ENCODE measurements at regions not wholly inside any gene's neighbourhood (a gene's known extent, or its start where the extent isn't known, plus 50 kb on each side); places are given as distances from the start of the nearest gene placed in this dataset.

DNA sequence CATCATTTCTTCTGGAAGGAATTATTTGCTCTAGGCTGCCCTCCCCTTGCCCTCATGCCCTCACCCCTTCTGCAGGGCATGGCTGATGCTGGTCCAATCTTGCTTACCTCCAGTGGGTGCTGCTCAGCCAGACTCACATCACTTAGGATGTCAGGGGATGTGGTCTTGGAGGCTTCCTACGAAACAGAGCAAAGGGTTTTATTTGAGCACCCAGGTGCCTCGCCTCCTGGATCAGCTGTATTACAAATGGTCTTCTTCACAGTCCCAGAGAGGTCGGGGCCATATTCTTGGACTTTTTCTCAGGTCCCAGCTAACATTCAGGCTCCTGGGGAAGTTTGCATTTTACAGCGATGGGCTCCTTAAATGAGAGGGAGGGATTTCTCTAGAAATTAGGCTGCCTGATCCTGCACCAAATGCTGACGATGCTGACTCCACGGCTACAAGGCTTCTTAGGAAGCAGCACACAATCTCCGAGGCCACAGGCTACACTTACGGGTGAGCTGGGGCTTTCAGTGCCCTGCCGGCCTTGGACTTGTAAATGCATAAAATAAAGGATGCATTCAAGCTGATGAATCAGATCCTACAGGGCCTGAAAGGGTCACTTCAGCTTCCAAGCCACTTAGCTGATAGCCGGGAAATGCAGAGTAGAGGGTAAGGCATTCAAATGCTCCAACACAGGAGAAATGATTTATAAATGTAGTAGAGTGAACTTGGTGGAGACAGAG lies 159.8 kb upstream of the ECI2 start:
- H3K9me3 Mint-ChIP-seq: no peaks in the 10 kb centered on the region
- ChIA-PET POLR2A (no interaction called here), CTCF (no interaction called here)
- H3K27me3 Mint-ChIP-seq: peaks cover 2% of the 10 kb centered on the region
- no peaks in the 10 kb centered on the region for H3K4me1 Mint-ChIP-seq
- DNase-seq: no peak
- H3K27ac Mint-ChIP-seq: no peak overlapping the region
- H3K36me3 Mint-ChIP-seq (ENCODE audit: low read depth): no peaks in the 10 kb centered on the region
- H3K4me3 Mint-ChIP-seq: no peak overlapping the region

- Mint-ChIP-seq H3K36me3 (ENCODE audit: low read depth) (no peaks in the 10 kb centered on the region), H3K27me3 (peaks cover 2% of the 10 kb centered on the region), H3K4me1 (no peaks in the 10 kb centered on the region), H3K9me3 (no peaks in the 10 kb centered on the region), H3K27ac (no peak overlapping the region), H3K4me3 (no peak overlapping the region)
- ChIA-PET POLR2A (no interaction called here), CTCF (no interaction called here)
- DNase-seq: no peak
Measured at GRCh38 chr6:4294636-4295035, 159.3 kb upstream of the ECI2 start.

DNA sequence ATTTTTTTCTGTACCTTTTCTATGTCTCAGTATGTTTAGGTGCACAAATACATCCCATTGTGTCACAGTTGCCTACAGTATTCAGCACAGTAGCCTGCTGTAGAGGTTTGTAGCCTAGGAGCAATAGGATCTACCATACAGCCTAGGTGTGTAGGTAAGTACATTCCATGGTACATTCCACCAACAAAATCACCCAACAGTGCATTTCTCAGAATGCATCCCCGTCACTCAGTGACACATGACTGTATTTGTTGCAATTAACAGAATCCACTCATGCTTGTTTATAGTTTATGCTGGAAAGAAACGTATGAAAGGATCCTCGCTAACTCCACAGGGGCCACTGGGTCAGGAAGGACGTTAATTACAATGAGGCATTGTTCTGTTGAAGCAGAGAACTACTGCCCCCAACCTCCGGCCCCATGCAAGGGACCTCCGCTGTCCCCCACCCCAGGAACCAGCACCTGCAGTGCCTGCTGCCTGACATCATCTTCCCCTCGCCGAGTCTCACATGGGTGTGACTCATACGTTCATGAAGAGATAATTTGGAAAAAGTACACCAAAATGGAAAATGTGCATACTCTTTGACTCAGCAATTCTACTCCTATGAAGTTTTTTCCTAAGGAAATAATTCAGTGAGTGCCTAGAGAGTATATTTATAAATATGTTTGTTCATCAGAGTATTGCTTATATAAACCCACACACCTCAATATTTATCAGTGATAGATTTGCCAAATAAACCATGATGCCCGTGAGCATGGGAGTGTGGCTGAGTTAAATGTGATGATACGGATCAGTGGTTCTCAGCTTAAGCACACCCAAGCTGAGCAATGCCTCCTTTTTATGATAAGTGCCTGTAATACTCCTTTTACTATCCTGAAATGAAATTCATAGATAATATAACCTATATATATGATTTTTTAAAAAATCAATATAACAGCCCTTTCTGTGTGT lies 156.4 kb upstream of the ECI2 start:
- Mint-ChIP-seq H3K9me3 (no peaks in the 10 kb centered on the region), H3K27ac (no peak overlapping the region), H3K36me3 (ENCODE audit: low read depth) (no peaks in the 10 kb centered on the region), H3K27me3 (no peaks in the 10 kb centered on the region), H3K4me1 (no peaks in the 10 kb centered on the region), H3K4me3 (no peak overlapping the region)
- ChIA-PET POLR2A (no interaction called here), CTCF (no interaction called here)
- DNase-seq: no peak

DNA sequence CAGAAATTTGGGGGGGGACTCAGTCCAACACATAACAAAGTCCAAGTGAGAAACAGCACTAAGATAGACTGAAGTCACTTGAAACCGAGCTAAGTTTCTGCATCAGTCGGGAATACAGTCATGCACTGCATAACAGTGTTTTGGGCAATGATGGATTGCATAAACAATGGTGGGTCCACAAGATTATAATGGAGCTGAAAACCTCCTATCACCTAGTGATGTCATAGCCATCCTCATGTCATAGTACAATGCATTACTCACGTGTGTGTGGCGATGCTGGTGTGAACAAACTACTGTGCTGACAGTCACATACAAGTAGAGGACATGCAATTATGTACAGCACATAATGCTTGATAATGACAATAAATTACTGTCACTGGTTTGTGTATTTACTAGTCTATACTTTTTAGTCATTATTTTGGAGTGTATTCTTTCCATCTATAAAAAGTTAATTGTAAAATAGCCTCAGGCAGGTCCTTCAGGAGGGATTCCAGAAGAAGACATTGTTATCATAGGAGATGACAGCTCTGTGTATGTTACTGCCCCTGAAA lies 154.5 kb upstream of the ECI2 start:
- Mint-ChIP-seq H3K4me3 (no peak overlapping the region), H3K4me1 (no peaks in the 10 kb centered on the region), H3K27me3 (no peaks in the 10 kb centered on the region), H3K36me3 (ENCODE audit: low read depth) (no peaks in the 10 kb centered on the region), H3K27ac (no peak overlapping the region), H3K9me3 (no peaks in the 10 kb centered on the region)
- ChIA-PET POLR2A (no interaction called here), CTCF (no interaction called here)
- no peak for DNase-seq

DNA sequence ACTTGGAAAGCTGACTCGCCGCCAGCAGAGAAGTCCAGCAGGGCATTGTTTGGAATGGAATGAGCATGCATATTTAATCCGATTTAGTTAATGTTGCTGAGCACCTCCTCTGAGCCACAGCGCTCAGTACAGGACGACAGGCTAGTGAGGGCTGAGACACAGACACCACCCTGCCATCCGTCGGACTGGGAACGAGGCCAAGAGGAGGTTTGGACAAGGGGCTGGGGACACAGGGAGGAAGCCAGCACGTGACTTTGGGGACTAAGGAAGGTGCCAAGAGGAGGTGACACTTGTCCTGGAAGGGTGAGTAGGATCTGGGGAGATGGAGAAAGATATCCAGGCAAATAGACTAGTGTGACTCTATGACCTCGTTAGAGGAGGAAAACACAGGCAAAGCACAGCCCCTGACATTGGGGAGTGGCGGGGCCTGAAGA lies 152.5 kb upstream of the ECI2 start:
- Mint-ChIP-seq H3K4me1 (no peaks in the 10 kb centered on the region), H3K36me3 (ENCODE audit: low read depth) (no peaks in the 10 kb centered on the region), H3K27me3 (peaks cover 6% of the 10 kb centered on the region), H3K9me3 (no peaks in the 10 kb centered on the region), H3K27ac (no peak overlapping the region), H3K4me3 (no peak overlapping the region)
- ChIA-PET POLR2A (no interaction called here), CTCF (no interaction called here)
- DNase-seq: no peak

DNA sequence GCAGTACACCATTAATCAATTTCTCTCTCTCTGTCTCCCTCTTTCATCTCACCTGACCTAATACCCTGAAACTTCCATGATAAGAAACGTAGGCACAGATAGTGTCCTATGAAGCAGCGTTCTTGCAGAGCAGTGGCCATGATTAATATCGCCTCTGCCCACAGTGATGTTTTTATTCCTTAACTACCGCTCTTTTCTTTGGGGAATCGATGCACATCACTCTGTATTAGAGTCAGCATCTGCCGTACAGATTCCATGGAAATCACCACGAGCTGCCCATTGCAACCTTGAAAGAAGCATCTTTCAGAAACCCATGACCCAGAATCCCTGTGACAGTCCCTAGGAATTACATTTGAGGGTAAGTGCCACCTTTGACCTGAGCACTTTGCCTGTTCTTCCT lies 152.0 kb upstream of the ECI2 start:
- H3K27ac Mint-ChIP-seq: no peak overlapping the region
- CTCF ChIA-PET: no interaction called here

DNA sequence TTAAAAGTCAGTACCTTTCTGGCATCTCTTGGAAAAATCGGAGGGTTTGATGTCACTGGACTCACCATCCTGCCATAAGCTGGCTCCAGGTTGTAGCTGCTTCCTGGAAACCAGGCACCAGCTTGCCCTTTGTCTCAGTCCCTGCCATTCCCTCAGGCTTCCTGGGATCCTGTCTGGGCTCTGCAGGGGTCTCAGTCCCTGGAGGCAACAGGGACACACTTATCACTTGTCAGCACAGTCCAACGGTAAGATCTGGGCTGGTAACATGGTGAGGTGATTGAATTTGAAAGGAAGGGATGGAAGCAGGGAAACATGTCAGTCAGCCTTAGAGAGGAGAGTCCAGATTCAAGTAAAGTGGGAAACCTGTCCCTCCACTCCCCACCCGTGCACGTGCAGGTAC lies 147.6 kb upstream of the ECI2 start:
- no peak overlapping the region for H3K27ac Mint-ChIP-seq
- H3K9me3 Mint-ChIP-seq: no peaks in the 10 kb centered on the region
- DNase-seq: no peak
- H3K4me3 Mint-ChIP-seq: no peak overlapping the region
- peaks cover 23% of the 10 kb centered on the region for H3K27me3 Mint-ChIP-seq
- no peaks in the 10 kb centered on the region for H3K4me1 Mint-ChIP-seq
- ChIA-PET POLR2A (no interaction called here), CTCF (interaction anchor here (0.7 kb wide), 1 partner anchor 56 kb away, joined by 4 read pairs; no protein-coding TSS in a partner anchor)
- no peaks in the 10 kb centered on the region for H3K36me3 Mint-ChIP-seq (ENCODE audit: low read depth)

More for the DNA sequence above, 152.0 kb upstream of the ECI2 start:
- H3K9me3 Mint-ChIP-seq: no peaks in the 10 kb centered on the region
- POLR2A ChIA-PET: no interaction called here
- H3K4me1 Mint-ChIP-seq: no peaks in the 10 kb centered on the region
- H3K4me3 Mint-ChIP-seq: no peak overlapping the region
- no peak for DNase-seq
- peaks cover 6% of the 10 kb centered on the region for H3K27me3 Mint-ChIP-seq
- H3K36me3 Mint-ChIP-seq (ENCODE audit: low read depth): no peaks in the 10 kb centered on the region

- ChIA-PET CTCF (no interaction called here), POLR2A (no interaction called here)
- no peak for DNase-seq
- Mint-ChIP-seq H3K27me3 (peaks cover 23% of the 10 kb centered on the region), H3K27ac (no peak overlapping the region), H3K36me3 (ENCODE audit: low read depth) (no peaks in the 10 kb centered on the region), H3K9me3 (no peaks in the 10 kb centered on the region), H3K4me1 (no peaks in the 10 kb centered on the region), H3K4me3 (no peak overlapping the region)
Measured at GRCh38 chr6:4281341-4282293, 146.2 kb upstream of the ECI2 start.

- Mint-ChIP-seq H3K36me3 (ENCODE audit: low read depth) (no peaks in the 10 kb centered on the region), H3K4me1 (no peaks in the 10 kb centered on the region), H3K4me3 (no peak overlapping the region), H3K9me3 (no peaks in the 10 kb centered on the region), H3K27ac (no peak overlapping the region), H3K27me3 (peaks cover 23% of the 10 kb centered on the region)
- CTCF ChIA-PET: interaction anchor here (0.6 kb wide), 1 partner anchor 1318 kb away, joined by 4 read pairs; no protein-coding TSS in a partner anchor
- POLR2A ChIA-PET: no interaction called here
- DNase-seq: no peak
Measured at GRCh38 chr6:4280707-4281106, 145.3 kb upstream of the ECI2 start.

DNA sequence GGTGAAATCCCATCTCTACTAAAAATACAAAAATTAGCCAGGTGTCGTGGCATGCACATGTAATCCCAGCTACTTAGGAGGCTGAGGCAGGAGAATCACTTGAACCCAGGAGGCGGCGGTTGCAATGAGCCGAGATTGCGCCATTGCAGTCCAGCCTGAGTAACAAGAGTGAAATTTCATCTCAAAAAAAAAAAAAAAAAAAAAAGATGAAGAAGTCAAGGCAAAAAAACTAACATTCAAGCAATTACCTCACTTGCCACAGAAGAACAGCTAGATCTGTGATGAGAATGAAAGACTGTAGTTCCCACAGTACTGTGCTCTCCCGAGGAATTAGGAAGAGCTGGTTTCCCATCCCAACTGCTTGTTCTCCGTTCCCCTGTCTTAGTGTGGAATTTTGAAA lies 144.7 kb upstream of the ECI2 start:
- H3K27me3 Mint-ChIP-seq: peaks cover 23% of the 10 kb centered on the region
- H3K36me3 Mint-ChIP-seq (ENCODE audit: low read depth): no peaks in the 10 kb centered on the region
- POLR2A ChIA-PET: no interaction called here
- H3K9me3 Mint-ChIP-seq: no peaks in the 10 kb centered on the region
- H3K27ac Mint-ChIP-seq: no peak overlapping the region
- H3K4me3 Mint-ChIP-seq: no peak overlapping the region
- no peaks in the 10 kb centered on the region for H3K4me1 Mint-ChIP-seq
- DNase-seq: no peak
- CTCF ChIA-PET: interaction anchor here (0.6 kb wide), 1 partner anchor 1319 kb away, joined by 4 read pairs; no protein-coding TSS in a partner anchor

- peaks cover 2% of the 10 kb centered on the region for H3K27me3 Mint-ChIP-seq
- H3K4me3 Mint-ChIP-seq: no peak overlapping the region
- H3K27ac Mint-ChIP-seq: no peak overlapping the region
- H3K4me1 Mint-ChIP-seq: no peaks in the 10 kb centered on the region
- ChIA-PET POLR2A (no interaction called here), CTCF (no interaction called here)
- DNase-seq: no peak
- no peaks in the 10 kb centered on the region for H3K9me3 Mint-ChIP-seq
- no peaks in the 10 kb centered on the region for H3K36me3 Mint-ChIP-seq (ENCODE audit: low read depth)
Measured at GRCh38 chr6:4274382-4275082, 139.2 kb upstream of the ECI2 start.

- no peaks in the 10 kb centered on the region for H3K9me3 Mint-ChIP-seq
- POLR2A ChIA-PET: no interaction called here
- H3K27me3 Mint-ChIP-seq: no peaks in the 10 kb centered on the region
Measured at GRCh38 chr6:4272996-4273395, 137.6 kb upstream of the ECI2 start.

More at GRCh38 chr6:4272996-4273395, 137.6 kb upstream of the ECI2 start:
- no peak overlapping the region for H3K4me3 Mint-ChIP-seq
- no peak for DNase-seq
- H3K4me1 Mint-ChIP-seq: no peaks in the 10 kb centered on the region
- no peaks in the 10 kb centered on the region for H3K36me3 Mint-ChIP-seq (ENCODE audit: low read depth)
- CTCF ChIA-PET: no interaction called here
- H3K27ac Mint-ChIP-seq: no peak overlapping the region
